ENCODE measurements at regions not wholly inside any gene's neighbourhood (a gene's known extent, or its start where the extent isn't known, plus 50 kb on each side); places are given as distances from the start of the nearest gene placed in this dataset.

DNA sequence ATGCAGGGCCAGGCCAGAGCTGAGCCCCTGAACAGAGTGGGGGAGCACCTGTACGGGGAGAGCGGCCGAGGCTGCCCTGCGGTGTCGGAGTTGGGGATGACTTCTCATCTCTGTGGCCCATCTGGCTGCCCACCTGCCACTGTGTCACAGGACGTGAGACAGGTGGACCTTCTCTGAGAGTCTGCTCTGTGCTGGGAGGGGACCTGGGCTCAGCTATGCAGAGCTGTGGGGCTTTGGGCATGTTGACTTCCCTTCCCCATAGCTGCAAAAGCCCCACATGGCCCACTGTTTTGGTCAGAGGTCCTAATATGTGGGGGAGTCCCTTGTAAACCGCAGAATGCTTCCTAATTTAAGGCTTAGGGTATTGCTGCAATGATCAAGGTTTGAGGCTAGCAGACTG, 68.0 kb upstream of the TRPM1 start (continued):
- no peak for TF ChIP-seq EZH2 (IDR thresholded peaks at IDR 0.05; ENCODE audit: low read depth, low read length, severe bottlenecking)
- TF ChIP-seq YY1 (IDR thresholded peaks at IDR 0.05; ENCODE audit: low read depth, low read length), result no peak
- no peak for TF ChIP-seq PHF8 (conservative IDR thresholded peaks at IDR 0.05; ENCODE audit: low read depth, low read length)
- TF ChIP-seq NRF1 (IDR thresholded peaks at IDR 0.05; ENCODE audit: low read depth, low read length), result no peak
- no peak for TF ChIP-seq KDM1A (IDR thresholded peaks at IDR 0.05; ENCODE audit: borderline replicate concordance, low read length)
- no peak for TF ChIP-seq SP1 (IDR thresholded peaks at IDR 0.05; ENCODE audit: low read depth, low read length)
